Pancreas (tissue), 10 donors: ENCODE measurements at regions not wholly inside any gene's neighbourhood (a gene's known extent, or its start where the extent isn't known, plus 50 kb on each side); places are given as distances from the start of the nearest gene placed in this dataset.

ENCODE experiments used
- ATAC-seq, 4 donors: fragments of 200-7000 bp; cut with Tn5 transposase; one replicate each; pipeline versions ENCODE4 v1.8.0 to v1.9.1; 2020; ENCODE audit warnings: mild to moderate bottlenecking in 4 of 4, moderate library complexity in 4 of 4
- DNase-seq, 6 donors: peaks; one replicate each; pipeline ENCODE4 v3.0.0-alpha.2; 2020
- FAIRE-seq: peaks from 2 replicates; lab custom pipeline; 2012; peaks lifted over from hg19 to GRCh38; lab: Jason Lieb, UNC
- H3K27ac ChIP-seq, 4 donors: fragments of 200-600 bp; sonication (generic); 1 replicate in 3 of 4; 2 replicates in 1 of 4; pipeline versions ENCODE4 v1.5.0 to v1.8.0; 2020
- H3K27me3 ChIP-seq, 4 donors: fragments of 200-600 bp; one replicate each; pipeline ENCODE4 v1.8.0; 2021
- H3K36me3 ChIP-seq, 3 donors: fragments of 200-600 bp; sonication (generic) in 1 of 3; one replicate each; pipeline versions ENCODE4 v1.5.0 to v1.8.0; 2020 to 2021
- H3K4me1 ChIP-seq, 3 donors: fragments of 200-600 bp; one replicate each; pipeline ENCODE4 v1.8.0; 2021
- H3K4me3 ChIP-seq, 4 donors: fragments of 200-600 bp; sonication (generic) in 2 of 4; one replicate each; pipeline versions ENCODE4 v1.5.0 to v1.8.0; 2020 to 2021
- H3K9me3 ChIP-seq, 4 donors: fragments of 200-600 bp; one replicate each; pipeline ENCODE4 v1.8.0; 2021
- WGBS, 2 donors: extraction: QIAGEN DNeasy Blood & Tissue Kit; methylation state at CpG; one replicate each; pipeline ENCODE4 v1.1.7; 2013; 5-methylcytosine and 5-hydroxymethylcytosine counted together
- intact Hi-C, 3 donors: fragments of 100-400 bp; cut with DNase I; formaldehyde crosslinking; loops; one replicate each; pipeline versions ENCODE4 v1.11.1 to v1.14.2; 2022
- TF ChIP-seq, protein P1 (sequence below), 4 donors: fragments of 200-600 bp; sonication (generic) in 3 of 4; IDR thresholded peaks; one replicate each; pipeline versions ENCODE4 v1.5.0 to v1.8.0; 2021; ENCODE audit warnings: antibody characterized with exemption in 4 of 4
- donor health status: healthy with polysubstance abuse.
- donor health status: DM: no; HTN: no; CAD: no; lungs with moderate emphysema.
- donor health status: DM: no; HTN: no; CAD: no.
- donor health status: control.
- donor health status: control.
- donor health status: Bipolar disorder and iron deficiency.
- donor health status: DM: yes; HTN: yes; CAD: no.
- donor health status: DM: no; HTN: no; CAD: no.
- donor health status: DM: no; HTN: no; CAD: no.
- donor health status: DM: yes; HTN: yes; CAD: no.

DNA sequence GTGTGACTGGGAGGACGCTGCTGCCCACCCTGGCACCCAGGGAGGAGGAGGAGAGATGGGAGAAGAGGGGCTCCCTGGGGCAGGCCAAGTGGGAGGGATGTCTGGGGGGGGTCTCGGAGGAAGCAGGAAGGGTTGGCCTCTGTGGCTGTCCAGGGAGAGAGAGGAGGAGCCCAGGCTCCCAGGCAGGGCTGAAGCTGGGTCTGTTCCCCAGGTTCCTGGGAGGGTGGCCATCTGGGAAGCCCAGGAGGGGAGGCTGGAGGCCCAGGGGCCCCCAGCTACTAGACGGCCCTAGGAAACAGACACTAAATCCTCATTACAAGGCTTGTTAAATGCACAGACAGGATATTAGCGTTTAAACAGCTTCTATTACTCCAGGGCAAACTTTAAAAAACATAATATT, 139.8 kb downstream of the ENGASE start:
- no peaks in the 10 kb centered on the region for H3K36me3 ChIP-seq
- no peaks in the 10 kb centered on the region for H3K9me3 ChIP-seq
- 32 to 35% methylated on average over 4 of the region's 4 CpGs for WGBS, 2 donors
- no peaks in the 10 kb centered on the region for H3K4me1 ChIP-seq
- peaks cover 0 to 12% (median 0%) of the 10 kb centered on the region in 4 donors for H3K27me3 ChIP-seq
- TF ChIP-seq, protein P1, sequence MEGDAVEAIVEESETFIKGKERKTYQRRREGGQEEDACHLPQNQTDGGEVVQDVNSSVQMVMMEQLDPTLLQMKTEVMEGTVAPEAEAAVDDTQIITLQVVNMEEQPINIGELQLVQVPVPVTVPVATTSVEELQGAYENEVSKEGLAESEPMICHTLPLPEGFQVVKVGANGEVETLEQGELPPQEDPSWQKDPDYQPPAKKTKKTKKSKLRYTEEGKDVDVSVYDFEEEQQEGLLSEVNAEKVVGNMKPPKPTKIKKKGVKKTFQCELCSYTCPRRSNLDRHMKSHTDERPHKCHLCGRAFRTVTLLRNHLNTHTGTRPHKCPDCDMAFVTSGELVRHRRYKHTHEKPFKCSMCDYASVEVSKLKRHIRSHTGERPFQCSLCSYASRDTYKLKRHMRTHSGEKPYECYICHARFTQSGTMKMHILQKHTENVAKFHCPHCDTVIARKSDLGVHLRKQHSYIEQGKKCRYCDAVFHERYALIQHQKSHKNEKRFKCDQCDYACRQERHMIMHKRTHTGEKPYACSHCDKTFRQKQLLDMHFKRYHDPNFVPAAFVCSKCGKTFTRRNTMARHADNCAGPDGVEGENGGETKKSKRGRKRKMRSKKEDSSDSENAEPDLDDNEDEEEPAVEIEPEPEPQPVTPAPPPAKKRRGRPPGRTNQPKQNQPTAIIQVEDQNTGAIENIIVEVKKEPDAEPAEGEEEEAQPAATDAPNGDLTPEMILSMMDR (IDR thresholded peaks at IDR 0.05) = no peak
- no peak for DNase-seq
- no peak for ATAC-seq
- FAIRE-seq = no peak
- intact Hi-C loops = no loop called here
- no peak overlapping the region for H3K4me3 ChIP-seq
- H3K27ac ChIP-seq = no peak overlapping the region

GRCh38 chr17:79213305-79213704, 138.7 kb downstream of the ENGASE start:
- Histone ChIP-seq H3K27me3 (peaks cover 0 to 12% (median 0%) of the 10 kb centered on the region in 4 donors), H3K27ac (no peak overlapping the region), H3K4me1 (no peaks in the 10 kb centered on the region), H3K36me3 (no peaks in the 10 kb centered on the region), H3K4me3 (no peak overlapping the region), H3K9me3 (no peaks in the 10 kb centered on the region)
- 59 to 71% methylated on average over 10 of the region's 10 CpGs for WGBS, 2 donors
- TF ChIP-seq, protein P1 (IDR thresholded peaks at IDR 0.05) = no peak
- ATAC-seq (no peak), FAIRE-seq (no peak), DNase-seq (no peak)
- intact Hi-C loops = no loop called here

DNA sequence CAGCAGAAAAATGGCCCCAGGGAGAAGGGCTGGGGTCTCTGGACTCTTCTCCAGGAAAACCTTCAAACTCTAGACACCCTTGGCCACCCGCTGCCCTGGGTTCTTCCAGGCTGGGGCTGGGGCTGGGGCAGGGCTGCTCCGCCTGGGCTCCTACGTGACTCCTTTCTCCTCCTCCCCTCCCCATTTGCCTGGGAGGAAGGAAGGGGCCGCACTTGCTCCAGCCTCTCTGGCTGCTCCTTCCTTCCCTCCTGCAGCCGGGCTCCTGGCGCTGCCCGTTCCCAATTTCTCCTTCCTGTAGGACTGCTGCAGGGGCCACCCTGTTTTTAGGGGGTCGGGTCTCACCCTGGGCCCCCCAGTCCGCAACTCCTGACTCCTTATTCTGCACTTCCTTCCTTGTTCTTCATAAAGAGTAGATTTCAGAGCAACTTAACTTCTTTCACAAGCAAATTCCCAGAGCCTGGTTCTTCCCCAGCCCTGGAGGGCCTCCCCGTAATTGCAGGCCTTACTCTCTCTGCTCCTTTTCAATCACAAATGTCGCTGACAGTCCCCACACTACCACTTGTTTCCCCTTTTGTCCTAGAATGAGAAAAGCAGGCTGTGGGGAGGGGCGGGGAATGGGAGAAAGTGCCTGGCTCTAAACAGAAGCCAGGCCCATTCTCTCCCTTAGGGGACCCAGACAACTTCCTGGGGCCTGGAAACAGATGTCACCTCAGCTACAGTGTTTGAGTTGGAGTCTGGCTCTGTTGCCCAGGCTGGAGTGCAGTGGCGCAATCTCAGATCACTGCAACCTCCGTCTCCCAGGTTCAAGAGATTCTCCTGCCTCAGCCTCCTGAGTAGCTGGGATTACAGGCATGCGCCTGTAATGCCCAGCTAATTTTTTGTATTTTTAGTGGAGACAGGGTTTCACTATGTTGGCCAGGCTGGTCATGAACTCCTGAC, 137.8 kb downstream of the ENGASE start:
- no peak for ATAC-seq
- intact Hi-C loops = no loop called here
- no peaks in the 10 kb centered on the region for H3K36me3 ChIP-seq
- TF ChIP-seq, protein P1 (IDR thresholded peaks at IDR 0.05) = no peak
- 42 to 48% methylated on average over 14 to 15 of the region's 15 CpGs for WGBS, 2 donors
- no peak for DNase-seq
- peaks cover 0 to 12% (median 0%) of the 10 kb centered on the region in 4 donors for H3K27me3 ChIP-seq
- H3K4me1 ChIP-seq = no peaks in the 10 kb centered on the region
- FAIRE-seq = no peak
- H3K4me3 ChIP-seq = no peak overlapping the region
- no peaks in the 10 kb centered on the region for H3K9me3 ChIP-seq
- H3K27ac ChIP-seq = no peak overlapping the region

- Histone ChIP-seq H3K27me3 (peaks cover 0 to 12% (median 0%) of the 10 kb centered on the region in 4 donors), H3K9me3 (no peaks in the 10 kb centered on the region), H3K36me3 (no peaks in the 10 kb centered on the region), H3K4me1 (no peaks in the 10 kb centered on the region), H3K27ac (no peak overlapping the region), H3K4me3 (no peak overlapping the region)
- no peak for FAIRE-seq
- intact Hi-C loops = no loop called here
- TF ChIP-seq, protein P1 (IDR thresholded peaks at IDR 0.05) = no peak
- WGBS, 2 donors = 52% methylated on average over 28 of the region's 28 CpGs
- DNase-seq = no peak
- ATAC-seq = no peak
Measured at GRCh38 chr17:79211061-79211770, 136.6 kb downstream of the ENGASE start.
